ENCODE measurements at regions not wholly inside any gene's neighbourhood (a gene's known extent, or its start where the extent isn't known, plus 50 kb on each side); places are given as distances from the start of the nearest gene placed in this dataset.
"Not testable (repeated sequence)": the region's sequence is repeated elsewhere in the genome, so short reads cannot be mapped to it uniquely, and the experiment has no call there.

GRCh38 chr2:7437141-7437540 lies 519.9 kb downstream of the RNF144A start:
- peaks cover 0 to 7% (median 0%) of the 10 kb centered on the region in 4 donors for H3K4me1 ChIP-seq
- H3K27me3 ChIP-seq, result no peaks in the 10 kb centered on the region
- H3K4me3 ChIP-seq, result no peak overlapping the region
- in situ Hi-C loops (cut with MboI; ENCODE audit: low pct_ligation_motif_present in 1 of 4, low pct_unique_long_range_greater_than_20kb in 1 of 4, low sequenced_read_pairs in 3 of 4) (no loop called here), intact Hi-C loops (cut with DNase I; ENCODE audit: low total_unique reads) (no loop called here)
- TF ChIP-seq POLR2AphosphoS5 (IDR thresholded peaks at IDR 0.05) (no peak), EP300 (IDR thresholded peaks at IDR 0.05; ENCODE audit: low read depth) (no peak), CTCF (IDR thresholded peaks at IDR 0.05) (no peak), POLR2A (IDR thresholded peaks at IDR 0.05) (no peak)
- H3K9me3 ChIP-seq, result no peaks in the 10 kb centered on the region
- H3K27ac ChIP-seq, result peak overlapping the region; percentile 8 to 59 (median 37)
- DNase-seq, result no peak
- H3K36me3 ChIP-seq, result no peaks in the 10 kb centered on the region

GRCh38 chr2:7437716-7438632 lies 520.8 kb downstream of the RNF144A start:
- in situ Hi-C loops (cut with MboI; ENCODE audit: low pct_ligation_motif_present in 1 of 4, low pct_unique_long_range_greater_than_20kb in 1 of 4, low sequenced_read_pairs in 3 of 4) (no loop called here), intact Hi-C loops (cut with DNase I; ENCODE audit: low total_unique reads) (no loop called here)
- no peak for DNase-seq
- Histone ChIP-seq H3K4me1 (peaks cover 0 to 7% (median 0%) of the 10 kb centered on the region in 4 donors), H3K27me3 (no peaks in the 10 kb centered on the region), H3K36me3 (no peaks in the 10 kb centered on the region), H3K9me3 (no peaks in the 10 kb centered on the region), H3K4me3 (no peak overlapping the region), H3K27ac (peak overlapping the region in 2 of 4 donors; percentile 48 to 59)
- 64 to 67% methylated on average over 8 to 9 of the region's 9 CpGs for WGBS, 2 donors (ENCODE audit: low coverage in 1 of 2)
- no peak for TF ChIP-seq POLR2AphosphoS5 (IDR thresholded peaks at IDR 0.05)
- no peak for TF ChIP-seq POLR2A (IDR thresholded peaks at IDR 0.05)
- no peak for TF ChIP-seq EP300 (IDR thresholded peaks at IDR 0.05; ENCODE audit: low read depth)
- no peak for TF ChIP-seq CTCF (IDR thresholded peaks at IDR 0.05)

DNA sequence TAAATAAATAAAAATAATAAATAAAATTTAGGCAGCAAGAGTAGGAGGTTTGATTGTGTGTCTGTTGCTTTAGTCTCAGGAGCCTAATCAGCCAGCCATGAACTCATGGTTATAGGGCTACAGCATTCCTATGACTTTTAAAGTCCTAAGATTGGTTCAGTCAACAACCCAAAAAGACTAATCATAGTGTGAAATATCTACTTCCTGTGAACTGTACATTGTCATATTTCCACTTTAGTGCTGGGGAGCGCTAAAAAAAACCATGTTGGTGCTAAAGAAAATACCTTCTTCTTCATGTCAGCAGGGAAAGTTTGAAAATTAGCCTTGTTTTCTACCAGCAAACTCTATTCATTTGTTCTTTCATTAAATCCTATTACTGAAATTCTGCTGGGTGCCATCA lies 521.6 kb downstream of the RNF144A start:
- 67 to 79% methylated on average over 1 of the region's 1 CpG for WGBS, 2 donors (ENCODE audit: low coverage in 1 of 2)
- no peak for DNase-seq
- Histone ChIP-seq H3K36me3 (no peaks in the 10 kb centered on the region), H3K27me3 (no peaks in the 10 kb centered on the region), H3K4me3 (no peak overlapping the region), H3K27ac (no peak overlapping the region), H3K9me3 (no peaks in the 10 kb centered on the region), H3K4me1 (peaks cover 0 to 7% (median 0%) of the 10 kb centered on the region in 4 donors)
- intact Hi-C loops (cut with DNase I; ENCODE audit: low total_unique reads), result no loop called here
- in situ Hi-C loops (cut with MboI; ENCODE audit: low pct_ligation_motif_present in 1 of 4, low pct_unique_long_range_greater_than_20kb in 1 of 4, low sequenced_read_pairs in 3 of 4), result no loop called here
- no peak for TF ChIP-seq POLR2A (IDR thresholded peaks at IDR 0.05)
- TF ChIP-seq CTCF (IDR thresholded peaks at IDR 0.05), result no peak
- TF ChIP-seq POLR2AphosphoS5 (IDR thresholded peaks at IDR 0.05), result no peak
- no peak for TF ChIP-seq EP300 (IDR thresholded peaks at IDR 0.05; ENCODE audit: low read depth)

- DNase-seq, result no peak
- in situ Hi-C loops (cut with MboI; ENCODE audit: low pct_ligation_motif_present in 1 of 4, low pct_unique_long_range_greater_than_20kb in 1 of 4, low sequenced_read_pairs in 3 of 4), result no loop called here
Observed at GRCh38 chr2:7440977-7441376, 523.8 kb downstream of the RNF144A start.

GRCh38 chr2:7441841-7442240 lies 524.6 kb downstream of the RNF144A start:
- H3K4me3 ChIP-seq; H3K27ac ChIP-seq; H3K27me3 ChIP-seq; H3K4me1 ChIP-seq; intact Hi-C loops (cut with DNase I; ENCODE audit: low total_unique reads); DNase-seq; H3K36me3 ChIP-seq; in situ Hi-C loops (cut with MboI; ENCODE audit: low pct_ligation_motif_present in 1 of 4, low pct_unique_long_range_greater_than_20kb in 1 of 4, low sequenced_read_pairs in 3 of 4); H3K9me3 ChIP-seq: not testable (repeated sequence)
- WGBS, 2 donors (ENCODE audit: low coverage in 1 of 2), result 57 to 77% methylated on average over 1 to 3 of the region's 3 CpGs

More at GRCh38 chr2:7440977-7441376, 523.8 kb downstream of the RNF144A start:
- Histone ChIP-seq H3K4me1 (peaks cover 0 to 7% (median 0%) of the 10 kb centered on the region in 4 donors), H3K27me3 (no peaks in the 10 kb centered on the region), H3K4me3 (no peak overlapping the region), H3K9me3 (no peaks in the 10 kb centered on the region), H3K36me3 (no peaks in the 10 kb centered on the region), H3K27ac (no peak overlapping the region)
- intact Hi-C loops (cut with DNase I; ENCODE audit: low total_unique reads), result no loop called here
- TF ChIP-seq POLR2A (IDR thresholded peaks at IDR 0.05) (no peak), EP300 (IDR thresholded peaks at IDR 0.05; ENCODE audit: low read depth) (no peak), POLR2AphosphoS5 (IDR thresholded peaks at IDR 0.05) (no peak), CTCF (IDR thresholded peaks at IDR 0.05) (no peak)
- WGBS, 2 donors (ENCODE audit: low coverage in 1 of 2), result 74 to 91% methylated on average over 4 of the region's 4 CpGs
